ENCODE measurements at regions not wholly inside any gene's neighbourhood (a gene's known extent, or its start where the extent isn't known, plus 50 kb on each side); places are given as distances from the start of the nearest gene placed in this dataset.

- TF ChIP-seq CTCF (conservative IDR thresholded peaks at IDR 0.05; ENCODE audit: low read depth, low read length) (no peak), EZH2 (IDR thresholded peaks at IDR 0.05; ENCODE audit: borderline replicate concordance, low read depth, low read length, poor library complexity, severe bottlenecking) (no peak)
Observed at GRCh38 chr18:28399781-28400362, 222.9 kb upstream of the CDH2 start.

Data from A673 (cell line).